ENCODE measurements at regions not wholly inside any gene's neighbourhood (a gene's known extent, or its start where the extent isn't known, plus 50 kb on each side); places are given as distances from the start of the nearest gene placed in this dataset.

DNA sequence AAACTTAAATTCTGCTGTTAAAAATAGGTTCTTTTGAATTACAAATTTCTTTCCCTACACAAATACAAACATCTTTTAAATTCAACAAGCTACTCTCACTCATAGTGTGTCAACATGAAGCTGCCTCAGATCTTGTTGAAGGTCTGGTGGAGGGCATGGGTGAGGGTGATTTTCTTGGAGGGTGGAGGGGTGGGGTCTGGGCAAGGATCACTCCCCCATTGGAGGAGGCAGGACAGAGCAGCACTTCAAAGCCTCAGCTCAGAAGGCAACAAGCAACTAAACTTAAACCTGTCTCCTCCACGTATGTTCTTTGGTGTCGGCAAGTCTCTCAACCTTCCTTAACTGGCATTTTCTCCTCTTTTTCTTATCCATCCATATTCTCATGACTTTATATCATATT is 730.9 kb downstream of the NR2F2 start:
- TF ChIP-seq, protein P1, sequence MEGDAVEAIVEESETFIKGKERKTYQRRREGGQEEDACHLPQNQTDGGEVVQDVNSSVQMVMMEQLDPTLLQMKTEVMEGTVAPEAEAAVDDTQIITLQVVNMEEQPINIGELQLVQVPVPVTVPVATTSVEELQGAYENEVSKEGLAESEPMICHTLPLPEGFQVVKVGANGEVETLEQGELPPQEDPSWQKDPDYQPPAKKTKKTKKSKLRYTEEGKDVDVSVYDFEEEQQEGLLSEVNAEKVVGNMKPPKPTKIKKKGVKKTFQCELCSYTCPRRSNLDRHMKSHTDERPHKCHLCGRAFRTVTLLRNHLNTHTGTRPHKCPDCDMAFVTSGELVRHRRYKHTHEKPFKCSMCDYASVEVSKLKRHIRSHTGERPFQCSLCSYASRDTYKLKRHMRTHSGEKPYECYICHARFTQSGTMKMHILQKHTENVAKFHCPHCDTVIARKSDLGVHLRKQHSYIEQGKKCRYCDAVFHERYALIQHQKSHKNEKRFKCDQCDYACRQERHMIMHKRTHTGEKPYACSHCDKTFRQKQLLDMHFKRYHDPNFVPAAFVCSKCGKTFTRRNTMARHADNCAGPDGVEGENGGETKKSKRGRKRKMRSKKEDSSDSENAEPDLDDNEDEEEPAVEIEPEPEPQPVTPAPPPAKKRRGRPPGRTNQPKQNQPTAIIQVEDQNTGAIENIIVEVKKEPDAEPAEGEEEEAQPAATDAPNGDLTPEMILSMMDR (IDR thresholded peaks at IDR 0.05), result no peak
- no peak for TF ChIP-seq POLR2A (IDR thresholded peaks at IDR 0.05)

Measured in prostate gland (tissue), 2 donors.